HEK293 (cell line): ENCODE measurements at regions not wholly inside any gene's neighbourhood (a gene's known extent, or its start where the extent isn't known, plus 50 kb on each side); places are given as distances from the start of the nearest gene placed in this dataset.

Experiments used
- BCL11A ChIP-seq: fragments of 450-650 bp; formaldehyde crosslinking; IDR thresholded peaks from 2 replicates; pipeline ENCODE4 v1.5.1; 2016; ENCODE audit warnings: low read depth, missing biosample characterization, missing genetic modification characterization
- ELK4 ChIP-seq: IDR thresholded peaks from 2 replicates; pipeline ENCODE4 v1.6.1; 2011; ENCODE audit warnings: mild to moderate bottlenecking, low read depth, low read length, borderline replicate concordance
- GFI1B ChIP-seq: fragments of 450-650 bp; formaldehyde crosslinking; IDR thresholded peaks from 2 replicates; pipeline ENCODE4 v1.5.1; 2016; ENCODE audit warnings: missing biosample characterization, missing genetic modification characterization
- HOXC10 ChIP-seq: sonication (generic); formaldehyde crosslinking; IDR thresholded peaks from 2 replicates; pipeline ENCODE4 v1.8.1; 2023; ENCODE audit warnings: mild to moderate bottlenecking, missing genetic modification reagents
- MEIS1 ChIP-seq: sonication (generic); formaldehyde crosslinking; IDR thresholded peaks from 2 replicates; pipeline ENCODE4 v1.8.1; 2022; ENCODE audit warnings: missing genetic modification reagents, mild to moderate bottlenecking, borderline replicate concordance
- SCRT2 ChIP-seq: fragments of 450-650 bp; formaldehyde crosslinking; IDR thresholded peaks from 2 replicates; pipeline ENCODE4 v1.5.1; 2016; ENCODE audit warnings: missing biosample characterization, missing genetic modification characterization
- SP7 ChIP-seq: fragments of 450-650 bp; formaldehyde crosslinking; IDR thresholded peaks from 2 replicates; pipeline ENCODE4 v1.5.1; 2016; ENCODE audit warnings: missing biosample characterization, missing genetic modification characterization
- TRIM28 ChIP-seq: IDR thresholded peaks from 2 replicates; pipeline ENCODE4 v1.6.1; 2011; ENCODE audit warnings: low read length, control low read depth, borderline replicate concordance
- WT1 ChIP-seq: fragments of 450-650 bp; formaldehyde crosslinking; IDR thresholded peaks from 2 replicates; pipeline ENCODE4 v1.5.1; 2016; ENCODE audit warnings: missing biosample characterization, missing genetic modification characterization
- ZBTB1 ChIP-seq: fragments of 450-650 bp; formaldehyde crosslinking; IDR thresholded peaks from 2 replicates; pipeline ENCODE4 v1.5.1; 2016; ENCODE audit warnings: missing biosample characterization, missing genetic modification characterization
- ZBTB21 ChIP-seq: fragments of 450-650 bp; formaldehyde crosslinking; IDR thresholded peaks from 2 replicates; pipeline ENCODE4 v1.5.1; 2017; ENCODE audit warnings: missing biosample characterization, missing genetic modification characterization
- ZFP69B ChIP-seq: fragments of 450-650 bp; formaldehyde crosslinking; IDR thresholded peaks from 2 replicates; pipeline ENCODE4 v1.5.1; 2016; ENCODE audit warnings: missing biosample characterization, missing genetic modification characterization
- ZIC2 ChIP-seq: fragments of 450-650 bp; formaldehyde crosslinking; IDR thresholded peaks from 2 replicates; pipeline ENCODE4 v1.5.1; 2016; ENCODE audit warnings: missing biosample characterization, missing genetic modification characterization
- ZNF155 ChIP-seq: fragments of 450-650 bp; formaldehyde crosslinking; IDR thresholded peaks from 2 replicates; pipeline ENCODE4 v1.5.1; 2016; ENCODE audit warnings: missing biosample characterization, missing genetic modification characterization
- ZNF239 ChIP-seq: fragments of 450-650 bp; formaldehyde crosslinking; IDR thresholded peaks from 2 replicates; pipeline ENCODE4 v1.5.1; 2016; ENCODE audit warnings: missing biosample characterization, missing genetic modification characterization
- ZNF24 ChIP-seq: fragments of 450-650 bp; formaldehyde crosslinking; IDR thresholded peaks from 2 replicates; pipeline ENCODE4 v1.5.1; 2016; ENCODE audit warnings: missing biosample characterization, missing genetic modification characterization
- ZNF335 ChIP-seq: fragments of 450-650 bp; formaldehyde crosslinking; conservative IDR thresholded peaks from 2 replicates; pipeline ENCODE4 v1.5.1; 2016; ENCODE audit warnings: missing biosample characterization, missing genetic modification characterization
- ZNF366 ChIP-seq: fragments of 450-650 bp; formaldehyde crosslinking; conservative IDR thresholded peaks from 2 replicates; pipeline ENCODE4 v1.5.1; 2016; ENCODE audit warnings: missing biosample characterization, missing genetic modification characterization
- ZNF416 ChIP-seq: fragments of 450-650 bp; formaldehyde crosslinking; IDR thresholded peaks from 2 replicates; pipeline ENCODE4 v1.5.1; 2016; ENCODE audit warnings: missing biosample characterization, missing genetic modification characterization
- ZNF423 ChIP-seq: fragments of 450-650 bp; formaldehyde crosslinking; IDR thresholded peaks from 2 replicates; pipeline ENCODE4 v1.5.1; 2016; ENCODE audit warnings: missing biosample characterization, missing genetic modification characterization
- ZNF510 ChIP-seq: fragments of 450-650 bp; formaldehyde crosslinking; IDR thresholded peaks from 2 replicates; pipeline ENCODE4 v1.5.1; 2018; ENCODE audit warnings: mild to moderate bottlenecking, missing genetic modification characterization, missing biosample characterization; ENCODE audit not compliant: insufficient replicate concordance
- ZNF530 ChIP-seq: fragments of 450-650 bp; formaldehyde crosslinking; IDR thresholded peaks from 2 replicates; pipeline ENCODE4 v1.5.1; 2016; ENCODE audit warnings: low read depth, missing biosample characterization, missing genetic modification characterization
- ZNF596 ChIP-seq: fragments of 450-650 bp; IDR thresholded peaks from 2 replicates; pipeline ENCODE4 v1.5.0; 2018; ENCODE audit warnings: missing biosample characterization, mild to moderate bottlenecking, missing genetic modification characterization, moderate library complexity
- ZNF600 ChIP-seq: fragments of 450-650 bp; formaldehyde crosslinking; IDR thresholded peaks from 2 replicates; pipeline ENCODE4 v1.5.1; 2016; ENCODE audit warnings: missing biosample characterization, missing genetic modification characterization
- ZNF610 ChIP-seq: fragments of 450-650 bp; formaldehyde crosslinking; IDR thresholded peaks from 2 replicates; pipeline ENCODE4 v1.5.1; 2016; ENCODE audit warnings: missing biosample characterization, missing genetic modification characterization, borderline replicate concordance
- ZNF654 ChIP-seq: fragments of 450-650 bp; formaldehyde crosslinking; IDR thresholded peaks from 2 replicates; pipeline ENCODE4 v1.5.1; 2016; ENCODE audit warnings: low read depth, missing biosample characterization, missing genetic modification characterization
- ZNF660 ChIP-seq: fragments of 450-650 bp; IDR thresholded peaks from 2 replicates; pipeline ENCODE4 v1.5.1; 2018; ENCODE audit warnings: missing biosample characterization, mild to moderate bottlenecking, missing genetic modification characterization
- ZNF792 ChIP-seq: fragments of 450-650 bp; formaldehyde crosslinking; IDR thresholded peaks from 2 replicates; pipeline ENCODE4 v1.5.1; 2016; ENCODE audit warnings: missing biosample characterization, missing genetic modification characterization
- ZSCAN16 ChIP-seq: fragments of 450-650 bp; formaldehyde crosslinking; IDR thresholded peaks from 2 replicates; pipeline ENCODE4 v1.5.1; 2016; ENCODE audit warnings: missing biosample characterization, missing genetic modification characterization
- TF ChIP-seq, protein P1 (sequence below): fragments of 450-650 bp; formaldehyde crosslinking; IDR thresholded peaks from 2 replicates; pipeline ENCODE4 v1.5.1; 2017; ENCODE audit warnings: missing biosample characterization, mild to moderate bottlenecking, missing genetic modification characterization, moderate library complexity
- TF ChIP-seq, protein P2 (sequence below): fragments of 450-650 bp; formaldehyde crosslinking; IDR thresholded peaks from 2 replicates; pipeline ENCODE4 v1.5.1; 2016; ENCODE audit warnings: missing biosample characterization, missing genetic modification characterization
- TF ChIP-seq, protein P3 (sequence below): fragments of 450-650 bp; formaldehyde crosslinking; IDR thresholded peaks from 2 replicates; pipeline ENCODE4 v1.5.1; 2016; ENCODE audit warnings: missing biosample characterization, missing genetic modification characterization
- TF ChIP-seq, protein P4 (sequence below): fragments of 450-650 bp; formaldehyde crosslinking; IDR thresholded peaks from 2 replicates; pipeline ENCODE4 v1.5.1; 2016; ENCODE audit warnings: missing biosample characterization, missing genetic modification characterization

GRCh38 chr6:11653028-11653583 lies 115.6 kb downstream of the TMEM170B start (continued):
- TF ChIP-seq, protein P1, sequence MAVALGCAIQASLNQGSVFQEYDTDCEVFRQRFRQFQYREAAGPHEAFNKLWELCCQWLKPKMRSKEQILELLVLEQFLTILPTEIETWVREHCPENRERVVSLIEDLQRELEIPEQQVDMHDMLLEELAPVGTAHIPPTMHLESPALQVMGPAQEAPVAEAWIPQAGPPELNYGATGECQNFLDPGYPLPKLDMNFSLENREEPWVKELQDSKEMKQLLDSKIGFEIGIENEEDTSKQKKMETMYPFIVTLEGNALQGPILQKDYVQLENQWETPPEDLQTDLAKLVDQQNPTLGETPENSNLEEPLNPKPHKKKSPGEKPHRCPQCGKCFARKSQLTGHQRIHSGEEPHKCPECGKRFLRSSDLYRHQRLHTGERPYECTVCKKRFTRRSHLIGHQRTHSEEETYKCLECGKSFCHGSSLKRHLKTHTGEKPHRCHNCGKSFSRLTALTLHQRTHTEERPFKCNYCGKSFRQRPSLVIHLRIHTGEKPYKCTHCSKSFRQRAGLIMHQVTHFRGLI (tag by site-specific recombination): no peak
- no peak for TF ChIP-seq ZBTB1
- TF ChIP-seq ZNF335 (tag by site-specific recombination): peak; percentile 50
- TF ChIP-seq HOXC10 (CRISPR knock-in tag): no peak
- peak; percentile 19; the same call in 1 of the 2 replicates for TF ChIP-seq ZNF600 (tag by site-specific recombination)
- no peak for TF ChIP-seq ELK4
- TF ChIP-seq ZNF510 (tag by site-specific recombination): no peak
- TF ChIP-seq ZNF24 (tag by site-specific recombination): 0 out of 2 replicates have a peak, but pooled peaks have one; percentile 31
- TF ChIP-seq ZNF654 (tag by site-specific recombination): no peak
- 0 out of 2 replicates have a peak, but pooled peaks have one; percentile 9 for TF ChIP-seq ZIC2 (tag by site-specific recombination)
- peak; percentile 72 for TF ChIP-seq ZNF366 (tag by site-specific recombination)
- TF ChIP-seq, protein P2, sequence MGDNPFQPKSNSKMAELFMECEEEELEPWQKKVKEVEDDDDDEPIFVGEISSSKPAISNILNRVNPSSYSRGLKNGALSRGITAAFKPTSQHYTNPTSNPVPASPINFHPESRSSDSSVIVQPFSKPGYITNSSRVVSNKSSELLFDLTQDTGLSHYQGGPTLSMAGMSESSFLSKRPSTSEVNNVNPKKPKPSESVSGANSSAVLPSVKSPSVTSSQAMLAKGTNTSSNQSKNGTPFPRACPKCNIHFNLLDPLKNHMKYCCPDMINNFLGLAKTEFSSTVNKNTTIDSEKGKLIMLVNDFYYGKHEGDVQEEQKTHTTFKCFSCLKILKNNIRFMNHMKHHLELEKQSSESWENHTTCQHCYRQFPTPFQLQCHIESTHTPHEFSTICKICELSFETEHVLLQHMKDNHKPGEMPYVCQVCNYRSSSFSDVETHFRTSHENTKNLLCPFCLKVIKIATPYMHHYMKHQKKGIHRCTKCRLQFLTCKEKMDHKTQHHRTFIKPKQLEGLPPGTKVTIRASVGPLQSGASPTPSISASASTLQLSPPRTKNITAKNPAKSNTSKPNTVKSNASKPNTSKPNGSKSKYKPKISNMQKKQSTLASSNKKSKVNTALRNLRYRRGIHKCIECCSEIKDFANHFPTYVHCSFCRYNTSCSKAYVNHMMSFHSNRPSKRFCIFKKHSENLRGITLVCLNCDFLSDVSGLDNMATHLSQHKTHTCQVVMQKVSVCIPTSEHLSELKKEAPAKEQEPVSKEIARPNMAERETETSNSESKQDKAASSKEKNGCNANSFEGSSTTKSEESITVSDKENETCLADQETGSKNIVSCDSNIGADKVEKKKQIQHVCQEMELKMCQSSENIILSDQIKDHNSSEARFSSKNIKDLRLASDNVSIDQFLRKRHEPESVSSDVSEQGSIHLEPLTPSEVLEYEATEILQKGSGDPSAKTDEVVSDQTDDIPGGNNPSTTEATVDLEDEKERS (tag by site-specific recombination): no peak
- no peak for TF ChIP-seq ZNF423 (tag by site-specific recombination)
- no peak for TF ChIP-seq ZSCAN16
- TF ChIP-seq ZBTB21: peak; percentile 86
- no peak for TF ChIP-seq BCL11A
- no peak for TF ChIP-seq MEIS1 (CRISPR knock-in tag)
- TF ChIP-seq, protein P3, sequence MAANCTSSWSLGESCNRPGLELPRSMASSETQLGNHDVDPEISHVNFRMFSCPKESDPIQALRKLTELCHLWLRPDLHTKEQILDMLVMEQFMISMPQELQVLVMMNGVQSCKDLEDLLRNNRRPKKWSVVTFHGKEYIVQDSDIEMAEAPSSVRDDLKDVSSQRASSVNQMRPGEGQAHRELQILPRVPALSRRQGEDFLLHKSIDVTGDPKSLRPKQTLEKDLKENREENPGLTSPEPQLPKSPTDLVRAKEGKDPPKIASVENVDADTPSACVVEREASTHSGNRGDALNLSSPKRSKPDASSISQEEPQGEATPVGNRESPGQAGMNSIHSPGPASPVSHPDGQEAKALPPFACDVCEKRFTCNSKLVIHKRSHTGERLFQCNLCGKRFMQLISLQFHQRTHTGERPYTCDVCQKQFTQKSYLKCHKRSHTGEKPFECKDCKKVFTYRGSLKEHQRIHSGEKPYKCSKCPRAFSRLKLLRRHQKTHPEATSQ (tag by site-specific recombination): no peak
- TF ChIP-seq ZNF239 (tag by site-specific recombination): 0 out of 2 replicates have a peak, but pooled peaks have one; percentile 45
- no peak for TF ChIP-seq GFI1B (tag by site-specific recombination)
- 0 out of 2 replicates have a peak, but pooled peaks have one; percentile 62 for TF ChIP-seq ZNF416 (tag by site-specific recombination)
- no peak for TF ChIP-seq TRIM28
- 0 out of 2 replicates have a peak, but pooled peaks have one; percentile 19 for TF ChIP-seq ZNF660 (tag by site-specific recombination)
- no peak for TF ChIP-seq ZNF155 (tag by site-specific recombination)
- TF ChIP-seq, protein P4, sequence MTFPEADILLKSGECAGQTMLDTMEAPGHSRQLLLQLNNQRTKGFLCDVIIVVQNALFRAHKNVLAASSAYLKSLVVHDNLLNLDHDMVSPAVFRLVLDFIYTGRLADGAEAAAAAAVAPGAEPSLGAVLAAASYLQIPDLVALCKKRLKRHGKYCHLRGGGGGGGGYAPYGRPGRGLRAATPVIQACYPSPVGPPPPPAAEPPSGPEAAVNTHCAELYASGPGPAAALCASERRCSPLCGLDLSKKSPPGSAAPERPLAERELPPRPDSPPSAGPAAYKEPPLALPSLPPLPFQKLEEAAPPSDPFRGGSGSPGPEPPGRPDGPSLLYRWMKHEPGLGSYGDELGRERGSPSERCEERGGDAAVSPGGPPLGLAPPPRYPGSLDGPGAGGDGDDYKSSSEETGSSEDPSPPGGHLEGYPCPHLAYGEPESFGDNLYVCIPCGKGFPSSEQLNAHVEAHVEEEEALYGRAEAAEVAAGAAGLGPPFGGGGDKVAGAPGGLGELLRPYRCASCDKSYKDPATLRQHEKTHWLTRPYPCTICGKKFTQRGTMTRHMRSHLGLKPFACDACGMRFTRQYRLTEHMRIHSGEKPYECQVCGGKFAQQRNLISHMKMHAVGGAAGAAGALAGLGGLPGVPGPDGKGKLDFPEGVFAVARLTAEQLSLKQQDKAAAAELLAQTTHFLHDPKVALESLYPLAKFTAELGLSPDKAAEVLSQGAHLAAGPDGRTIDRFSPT (tag by site-specific recombination): peak; percentile 70; the same call in 1 of the 2 replicates
- no peak for TF ChIP-seq WT1 (tag by site-specific recombination)
- TF ChIP-seq SCRT2: no peak
- 0 out of 2 replicates have a peak, but pooled peaks have one; percentile 28 for TF ChIP-seq ZFP69B (tag by site-specific recombination)
- TF ChIP-seq ZNF530: no peak
- no peak for TF ChIP-seq ZNF596 (tag by site-specific recombination)
- no peak for TF ChIP-seq ZNF610
- TF ChIP-seq ZNF792 (tag by site-specific recombination): no peak
- peak; percentile 39; the same call in 1 of the 2 replicates for TF ChIP-seq SP7 (tag by site-specific recombination)
